Smooth muscle cell (in vitro differentiated cells): ENCODE measurements at regions not wholly inside any gene's neighbourhood (a gene's known extent, or its start where the extent isn't known, plus 50 kb on each side); places are given as distances from the start of the nearest gene placed in this dataset.

ENCODE experiments used
- DNase-seq: peaks from one replicate; lab custom pipeline; 2025; ENCODE audit not compliant: unreplicated experiment; lab: John Stamatoyannopoulos, UW
- H2AFZ ChIP-seq: fragments of 200-600 bp; sonication (generic); 2 replicates; pipeline ENCODE4 v1.6.0; 2016; ENCODE audit warnings: antibody characterized with exemption, low read depth, mild to moderate bottlenecking
- H3F3A ChIP-seq: fragments of 200-600 bp; sonication (generic); 2 replicates; pipeline ENCODE4 v1.6.0; 2017; ENCODE audit warnings: antibody characterized with exemption, low read depth
- H3K27ac ChIP-seq: fragments of 200-600 bp; sonication (generic); 2 replicates; pipeline ENCODE4 v1.5.1; 2016; ENCODE audit warnings: low read depth, mild to moderate bottlenecking
- H3K27me3 ChIP-seq: fragments of 200-600 bp; sonication (generic); 2 replicates; pipeline ENCODE4 v1.6.1; 2016; ENCODE audit warnings: low read depth, mild to moderate bottlenecking
- H3K36me3 ChIP-seq: fragments of 200-600 bp; sonication (generic); 2 replicates; pipeline ENCODE4 v1.5.1; 2016; ENCODE audit warnings: low read depth
- H3K4me1 ChIP-seq: fragments of 200-600 bp; sonication (generic); 2 replicates; pipeline ENCODE4 v1.5.1; 2016; ENCODE audit warnings: low read depth
- H3K4me2 ChIP-seq: fragments of 200-600 bp; sonication (generic); 2 replicates; pipeline ENCODE4 v1.6.0; 2016; ENCODE audit warnings: mild to moderate bottlenecking
- H3K4me3 ChIP-seq: fragments of 200-600 bp; sonication (generic); 2 replicates; pipeline ENCODE4 v1.5.1; 2016; ENCODE audit warnings: mild to moderate bottlenecking
- H3K79me2 ChIP-seq: fragments of 200-600 bp; sonication (generic); 2 replicates; pipeline ENCODE4 v1.6.0; 2016; ENCODE audit warnings: low read depth, mild to moderate bottlenecking
- H3K9ac ChIP-seq: fragments of 200-600 bp; sonication (generic); 2 replicates; pipeline ENCODE4 v1.6.0; 2016; ENCODE audit warnings: low read depth
- H3K9me3 ChIP-seq: fragments of 200-600 bp; sonication (generic); replicated peaks from 2 replicates; pipeline ENCODE4 v1.5.1; 2016; ENCODE audit warnings: low read depth
- H4K20me1 ChIP-seq: fragments of 200-600 bp; sonication (generic); 2 replicates; pipeline ENCODE4 v1.6.0; 2016; ENCODE audit warnings: low read depth
- WGBS: methylation state at CpG from one replicate; pipeline ENCODE4 v1.1.7; 2016; ENCODE audit warnings: low lambda C conversion rate; 5-methylcytosine and 5-hydroxymethylcytosine counted together
- TF ChIP-seq, protein P1 (sequence below): fragments of 200-600 bp; sonication (generic); IDR thresholded peaks from 2 replicates; pipeline ENCODE4 v1.5.1; 2017; ENCODE audit warnings: borderline replicate concordance, mild to moderate bottlenecking, antibody characterized with exemption; ENCODE audit not compliant: insufficient read depth, poor library complexity, severe bottlenecking

DNA sequence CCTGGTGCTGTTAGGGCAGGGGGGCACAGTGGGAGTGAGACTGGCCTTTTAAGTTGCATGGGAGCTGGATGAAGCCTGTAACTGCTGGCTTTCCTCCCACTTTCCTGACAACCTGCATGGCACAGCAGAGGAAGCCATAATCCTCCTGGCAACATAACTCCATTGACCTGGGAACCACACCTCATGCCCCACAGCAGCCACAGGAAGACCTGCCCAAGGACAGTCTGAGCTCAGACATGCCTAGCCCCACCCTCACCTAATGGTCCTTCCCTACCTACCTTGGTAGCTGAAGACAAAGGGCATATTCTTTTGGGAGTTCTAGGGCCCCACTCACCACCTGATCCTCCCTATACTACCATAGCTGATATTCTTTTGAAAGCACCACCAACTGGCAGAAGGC, 482.2 kb upstream of the TOM1L1 start:
- Histone ChIP-seq H3K9me3 (no peaks in the 10 kb centered on the region), H3K4me1 (no peaks in the 10 kb centered on the region), H4K20me1 (no peaks in the 10 kb centered on the region), H3K27me3 (no peaks in the 10 kb centered on the region), H2AFZ (no peak overlapping the region), H3K36me3 (no peaks in the 10 kb centered on the region), H3F3A (no peaks in the 10 kb centered on the region), H3K9ac (no peak overlapping the region), H3K79me2 (no peaks in the 10 kb centered on the region), H3K4me2 (no peak overlapping the region), H3K4me3 (no peak overlapping the region), H3K27ac (no peak overlapping the region)
- TF ChIP-seq, protein P1, sequence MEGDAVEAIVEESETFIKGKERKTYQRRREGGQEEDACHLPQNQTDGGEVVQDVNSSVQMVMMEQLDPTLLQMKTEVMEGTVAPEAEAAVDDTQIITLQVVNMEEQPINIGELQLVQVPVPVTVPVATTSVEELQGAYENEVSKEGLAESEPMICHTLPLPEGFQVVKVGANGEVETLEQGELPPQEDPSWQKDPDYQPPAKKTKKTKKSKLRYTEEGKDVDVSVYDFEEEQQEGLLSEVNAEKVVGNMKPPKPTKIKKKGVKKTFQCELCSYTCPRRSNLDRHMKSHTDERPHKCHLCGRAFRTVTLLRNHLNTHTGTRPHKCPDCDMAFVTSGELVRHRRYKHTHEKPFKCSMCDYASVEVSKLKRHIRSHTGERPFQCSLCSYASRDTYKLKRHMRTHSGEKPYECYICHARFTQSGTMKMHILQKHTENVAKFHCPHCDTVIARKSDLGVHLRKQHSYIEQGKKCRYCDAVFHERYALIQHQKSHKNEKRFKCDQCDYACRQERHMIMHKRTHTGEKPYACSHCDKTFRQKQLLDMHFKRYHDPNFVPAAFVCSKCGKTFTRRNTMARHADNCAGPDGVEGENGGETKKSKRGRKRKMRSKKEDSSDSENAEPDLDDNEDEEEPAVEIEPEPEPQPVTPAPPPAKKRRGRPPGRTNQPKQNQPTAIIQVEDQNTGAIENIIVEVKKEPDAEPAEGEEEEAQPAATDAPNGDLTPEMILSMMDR: no peak
- no peak for DNase-seq

DNA sequence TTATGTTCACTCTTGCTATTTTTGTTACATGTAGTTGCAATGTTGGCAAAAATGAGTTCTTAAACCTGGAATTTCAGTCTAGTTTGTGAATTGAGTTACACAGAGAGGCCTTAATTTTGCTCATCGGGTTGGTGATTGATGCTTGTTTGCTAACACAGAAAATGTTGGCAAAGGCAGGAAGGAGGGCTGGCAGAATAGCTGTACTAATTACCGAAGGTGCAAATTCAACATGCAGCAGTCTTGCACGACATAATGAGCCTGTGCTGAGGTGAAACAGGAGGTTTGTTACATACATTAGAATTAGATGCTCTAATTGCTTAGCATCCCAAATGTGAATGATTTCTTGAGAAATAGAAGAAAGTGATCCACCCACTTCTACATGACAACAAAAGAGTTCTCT, 475.0 kb upstream of the TOM1L1 start:
- Histone ChIP-seq H3K9me3 (no peaks in the 10 kb centered on the region), H3K27ac (no peak overlapping the region), H3K4me3 (no peak overlapping the region), H3F3A (no peaks in the 10 kb centered on the region), H3K4me1 (no peaks in the 10 kb centered on the region), H3K4me2 (no peak overlapping the region), H3K9ac (no peak overlapping the region), H2AFZ (no peak overlapping the region), H4K20me1 (no peaks in the 10 kb centered on the region), H3K36me3 (no peaks in the 10 kb centered on the region), H3K79me2 (no peaks in the 10 kb centered on the region), H3K27me3 (no peaks in the 10 kb centered on the region)
- TF ChIP-seq, protein P1: no peak
- 84% methylated on average over 3 of the region's 3 CpGs for WGBS
- DNase-seq: no peak

DNA sequence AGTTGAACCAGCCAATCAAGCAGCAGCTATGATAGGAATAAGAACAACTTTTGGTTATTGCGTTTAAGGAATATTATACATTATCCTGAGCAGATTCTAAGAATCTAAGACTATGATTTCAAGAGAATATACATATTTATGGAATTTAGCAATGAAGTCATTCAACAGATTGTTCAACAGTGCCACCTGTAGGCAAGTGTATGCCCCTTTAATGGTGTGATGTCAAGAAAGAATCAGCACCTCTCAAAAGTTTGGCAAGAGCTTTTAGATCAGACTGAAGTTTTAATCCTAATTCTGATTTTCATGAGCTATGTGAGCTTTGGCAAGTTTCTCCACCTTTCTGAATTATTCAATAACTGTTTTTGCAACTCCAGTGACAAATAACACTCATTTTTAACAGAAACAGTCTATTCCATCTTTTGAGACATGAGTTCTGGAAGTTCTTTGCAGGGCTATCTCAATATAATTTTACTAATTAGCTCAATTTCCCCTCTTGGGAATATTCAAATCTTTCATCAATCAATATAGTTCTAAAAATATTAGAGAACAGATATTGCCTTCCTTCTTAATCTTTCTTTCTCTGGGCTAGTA, 474.3 kb upstream of the TOM1L1 start:
- Histone ChIP-seq H3K27ac (no peak overlapping the region), H3K9ac (no peak overlapping the region), H3K79me2 (no peaks in the 10 kb centered on the region), H3K4me3 (no peak overlapping the region), H3K9me3 (no peaks in the 10 kb centered on the region), H4K20me1 (no peaks in the 10 kb centered on the region), H3F3A (no peaks in the 10 kb centered on the region), H2AFZ (no peak overlapping the region), H3K27me3 (no peaks in the 10 kb centered on the region), H3K4me1 (no peaks in the 10 kb centered on the region), H3K4me2 (no peak overlapping the region), H3K36me3 (no peaks in the 10 kb centered on the region)
- 41% methylated on average over 1 of the region's 1 CpG for WGBS
- TF ChIP-seq, protein P1: peak; percentile 55
- DNase-seq: no peak

DNA sequence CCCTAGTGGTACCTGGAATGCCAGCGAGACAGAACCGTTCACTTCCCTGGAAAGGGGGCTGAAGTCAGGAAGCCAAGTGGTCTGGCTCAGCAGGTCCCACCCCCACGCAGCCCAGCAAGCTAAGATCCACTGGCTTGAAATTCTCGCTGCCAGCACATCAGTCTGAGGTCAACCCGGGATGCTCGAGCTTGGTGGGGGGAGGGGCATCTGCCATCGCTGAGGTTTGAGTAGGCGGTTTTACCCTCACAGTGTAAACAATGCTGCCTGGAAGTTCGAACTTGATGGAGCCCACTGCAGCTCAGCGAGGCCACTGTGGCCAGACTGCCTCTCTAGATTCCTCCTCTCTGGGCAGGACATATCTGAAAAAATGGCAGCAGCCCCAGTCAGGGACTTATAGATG, 464.7 kb upstream of the TOM1L1 start:
- H3K9me3 ChIP-seq: no peaks in the 10 kb centered on the region
- TF ChIP-seq, protein P1: no peak
- H3F3A ChIP-seq: no peaks in the 10 kb centered on the region
- DNase-seq: no peak
- no peaks in the 10 kb centered on the region for H3K27me3 ChIP-seq
- no peak overlapping the region for H3K4me3 ChIP-seq
- no peak overlapping the region for H3K9ac ChIP-seq
- H3K79me2 ChIP-seq: no peaks in the 10 kb centered on the region
- H3K4me2 ChIP-seq: no peak overlapping the region
- no peaks in the 10 kb centered on the region for H3K36me3 ChIP-seq
- H2AFZ ChIP-seq: no peak overlapping the region
- 52% methylated on average over 10 of the region's 10 CpGs for WGBS
- H4K20me1 ChIP-seq: no peaks in the 10 kb centered on the region
- no peaks in the 10 kb centered on the region for H3K4me1 ChIP-seq
- H3K27ac ChIP-seq: no peak overlapping the region
